Lower leg skin (tissue), 4 donors: ENCODE measurements at regions not wholly inside any gene's neighbourhood (a gene's known extent, or its start where the extent isn't known, plus 50 kb on each side); places are given as distances from the start of the nearest gene placed in this dataset.

Experiments
- DNase-seq, 2 donors: peaks; one replicate each; pipeline ENCODE4 v3.0.0-alpha.2; 2019; ENCODE audit warnings: low spot score in 2 of 2
- H3K4me3 ChIP-seq: fragments of 200-600 bp; sonication (generic); 2 replicates; pipeline ENCODE4 v1.5.1; 2017; ENCODE audit warnings: mild to moderate bottlenecking, low read depth; ENCODE audit not compliant: poor library complexity, severe bottlenecking
- CTCF ChIP-seq, 3 donors: fragments of 450-650 bp; IDR thresholded peaks; one replicate each; pipeline ENCODE4 v1.5.1; 2016; ENCODE audit warnings: antibody characterized with exemption in 3 of 3, mild to moderate bottlenecking in 3 of 3, moderate library complexity in 2 of 3
- POLR2A ChIP-seq, 2 donors: fragments of 450-650 bp; IDR thresholded peaks; one replicate each; pipeline ENCODE4 v1.6.1; 2016 to 2017; ENCODE audit warnings: antibody characterized with exemption in 2 of 2, mild to moderate bottlenecking in 1 of 2, moderate library complexity in 1 of 2
- WGBS, 2 donors: methylation state at CpG; one replicate each; pipeline ENCODE4 v1.1.5; 2018; 5-methylcytosine and 5-hydroxymethylcytosine counted together
- intact Hi-C: fragments of 100-400 bp; cut with DNase I; formaldehyde crosslinking; loops from one replicate; pipeline ENCODE4 v1.15.0; 2023; ENCODE audit warnings: low total_unique reads

- WGBS, 2 donors: 63 to 64% methylated on average over 3 of the region's 3 CpGs
- TF ChIP-seq CTCF (IDR thresholded peaks at IDR 0.05) (no peak), POLR2A (IDR thresholded peaks at IDR 0.05) (no peak)
- H3K4me3 ChIP-seq: no peak overlapping the region
- no peak for DNase-seq
- intact Hi-C loops: no loop called here
Observed at GRCh38 chr13:91036886-91037285, 310.6 kb upstream of the MIR17HG start.

- TF ChIP-seq POLR2A (IDR thresholded peaks at IDR 0.05): no peak
- TF ChIP-seq CTCF (IDR thresholded peaks at IDR 0.05): no peak
- intact Hi-C loops: no loop called here
- no peak for DNase-seq
- WGBS, 2 donors: 74 to 90% methylated on average over 1 of the region's 1 CpG
- H3K4me3 ChIP-seq: no peak overlapping the region
Observed at GRCh38 chr13:91042870-91043269, 304.6 kb upstream of the MIR17HG start.

DNA sequence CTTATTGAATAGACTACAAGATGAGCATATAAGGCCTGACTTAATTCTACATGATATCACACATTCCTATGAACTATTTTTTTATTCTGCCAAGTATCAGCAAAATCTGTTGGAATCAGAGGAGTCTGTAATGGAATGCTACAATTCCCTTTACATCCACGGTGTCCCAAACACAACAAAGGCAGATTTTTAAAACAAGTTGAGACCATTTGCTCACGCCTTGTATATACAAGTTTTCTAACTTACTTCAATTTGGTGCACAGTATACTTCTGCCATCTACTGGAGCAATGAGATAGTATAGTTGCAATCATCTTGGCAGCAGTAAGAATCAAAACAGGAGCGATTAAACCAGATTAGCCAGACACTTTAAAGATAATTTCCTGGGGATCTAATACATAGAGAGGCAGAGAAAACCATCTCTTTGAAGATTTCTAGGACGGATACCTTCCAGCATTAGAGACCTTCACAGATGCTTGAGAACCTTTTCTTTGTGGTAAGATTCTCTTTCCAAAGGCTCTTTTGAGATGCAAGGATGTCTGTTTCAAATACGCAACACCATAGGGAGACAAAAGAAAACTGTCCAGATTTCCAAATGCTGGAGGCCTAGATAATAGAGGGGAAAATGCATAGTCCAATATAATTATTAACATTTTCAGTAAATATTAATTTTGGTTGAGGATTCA is 302.0 kb upstream of the MIR17HG start:
- H3K4me3 ChIP-seq: no peak overlapping the region
- DNase-seq: no peak
- intact Hi-C loops: no loop called here
- 35 to 40% methylated on average over 5 of the region's 5 CpGs for WGBS, 2 donors
- TF ChIP-seq POLR2A (IDR thresholded peaks at IDR 0.05): no peak
- TF ChIP-seq CTCF (IDR thresholded peaks at IDR 0.05): no peak

- intact Hi-C loops: no loop called here
- H3K4me3 ChIP-seq: no peak overlapping the region
- TF ChIP-seq POLR2A (IDR thresholded peaks at IDR 0.05) (no peak), CTCF (IDR thresholded peaks at IDR 0.05) (no peak)
- DNase-seq: no peak
- WGBS, 2 donors: 45 to 49% methylated on average over 4 of the region's 4 CpGs
Observed at GRCh38 chr13:91046715-91047327, 300.7 kb upstream of the MIR17HG start.

DNA sequence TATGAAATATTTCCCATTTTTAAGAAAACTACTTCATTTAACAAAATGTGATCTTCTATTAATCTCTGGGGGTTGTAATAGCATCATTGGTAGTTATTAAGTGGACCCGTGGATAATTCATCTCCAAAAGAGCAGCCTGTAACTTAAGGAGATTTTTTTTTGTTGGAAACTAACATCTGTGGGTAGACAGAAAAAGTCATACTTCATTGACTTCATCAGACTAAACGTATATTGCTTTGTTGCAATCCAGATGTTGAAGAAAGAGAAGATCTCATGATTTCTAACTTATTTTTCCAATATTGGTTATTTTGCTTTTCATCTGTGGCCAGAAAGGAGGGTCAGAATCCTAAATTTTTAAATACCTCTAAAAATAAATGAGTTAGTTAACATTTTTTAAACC is 296.5 kb upstream of the MIR17HG start:
- intact Hi-C loops: no loop called here
- no peak overlapping the region for H3K4me3 ChIP-seq
- WGBS, 2 donors: 63% methylated on average over 2 of the region's 2 CpGs
- TF ChIP-seq POLR2A (IDR thresholded peaks at IDR 0.05) (no peak), CTCF (IDR thresholded peaks at IDR 0.05) (no peak)
- no peak for DNase-seq

GRCh38 chr13:91052876-91053275 is 294.6 kb upstream of the MIR17HG start:
- no peak overlapping the region for H3K4me3 ChIP-seq
- intact Hi-C loops: no loop called here
- DNase-seq: no peak
- TF ChIP-seq CTCF (IDR thresholded peaks at IDR 0.05): no peak
- TF ChIP-seq POLR2A (IDR thresholded peaks at IDR 0.05): no peak
- WGBS, 2 donors: 31 to 37% methylated on average over 1 of the region's 1 CpG
